RWPE2 (cell line): ENCODE measurements at regions not wholly inside any gene's neighbourhood (a gene's known extent, or its start where the extent isn't known, plus 50 kb on each side); places are given as distances from the start of the nearest gene placed in this dataset.

ENCODE experiments used
- ATAC-seq: fragments of 200-7000 bp; cut with Tn5 transposase; 3 replicates; pipeline ENCODE4 v1.9.1; 2021; ENCODE audit warnings: low read depth
- DNase-seq: peaks from one replicate; pipeline ENCODE4 v3.0.0-alpha.2; 2020; ENCODE audit warnings: low spot score
- H3K27ac ChIP-seq: fragments of 450-650 bp; 2 replicates; pipeline ENCODE4 v1.5.1; 2017; ENCODE audit warnings: mild to moderate bottlenecking; ENCODE audit not compliant: poor library complexity, severe bottlenecking
- H3K27me3 ChIP-seq: fragments of 250-450 bp; sonication (Bioruptor Pico); 2 replicates; pipeline ENCODE4 v1.5.1; 2021; ENCODE audit warnings: mild to moderate bottlenecking, moderate library complexity; ENCODE audit not compliant: insufficient read depth, poor library complexity, severe bottlenecking
- H3K36me3 ChIP-seq: fragments of 250-450 bp; sonication (Bioruptor Pico); 2 replicates; pipeline ENCODE4 v1.5.1; 2020; ENCODE audit warnings: low read depth, mild to moderate bottlenecking, moderate library complexity
- H3K4me1 ChIP-seq: fragments of 250-450 bp; sonication (Bioruptor Pico); 2 replicates; pipeline ENCODE4 v1.5.1; 2021; ENCODE audit warnings: mild to moderate bottlenecking, moderate library complexity; ENCODE audit not compliant: insufficient read depth, poor library complexity, severe bottlenecking
- H3K4me3 ChIP-seq: fragments of 250-450 bp; sonication (Bioruptor Pico); 2 replicates; pipeline ENCODE4 v1.5.1; 2021; ENCODE audit warnings: mild to moderate bottlenecking, moderate library complexity; ENCODE audit not compliant: severe bottlenecking
- H3K9me3 ChIP-seq: fragments of 250-450 bp; sonication (Bioruptor Pico); 2 replicates; pipeline ENCODE4 v1.5.1; 2021; ENCODE audit warnings: mild to moderate bottlenecking, moderate library complexity; ENCODE audit not compliant: severe bottlenecking
- CTCF ChIP-seq: fragments of 450-650 bp; IDR thresholded peaks from one replicate; pipeline ENCODE4 v1.5.1; 2017; ENCODE audit warnings: mild to moderate bottlenecking, moderate library complexity; ENCODE audit not compliant: poor library complexity, severe bottlenecking

DNA sequence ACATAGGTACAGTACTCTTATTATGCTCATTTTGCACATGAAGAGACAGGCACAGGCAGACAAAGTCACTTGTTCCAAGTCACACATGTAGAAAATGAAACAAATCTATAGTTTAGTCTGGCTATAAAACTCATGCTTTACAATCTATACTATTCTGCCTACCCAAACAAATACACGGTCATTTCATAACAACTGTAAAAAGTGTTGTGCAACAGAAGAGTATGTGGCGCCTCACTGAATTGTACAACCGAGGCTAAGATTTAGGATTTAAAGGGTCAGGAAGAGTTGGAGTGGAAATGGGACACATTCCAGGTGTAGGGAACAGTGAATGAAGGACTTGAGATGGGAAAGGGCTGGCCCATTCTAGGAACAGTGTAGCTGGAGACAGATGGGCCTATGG is 82.9 kb upstream of the TRIO start:
- H3K36me3 ChIP-seq = no peaks in the 10 kb centered on the region
- H3K27ac ChIP-seq = no peak overlapping the region
- no peaks in the 10 kb centered on the region for H3K4me1 ChIP-seq
- no peaks in the 10 kb centered on the region for H3K9me3 ChIP-seq
- H3K4me3 ChIP-seq = no peak overlapping the region
- DNase-seq (no peak), ATAC-seq (no peak)
- no peak for TF ChIP-seq CTCF
- no peaks in the 10 kb centered on the region for H3K27me3 ChIP-seq

DNA sequence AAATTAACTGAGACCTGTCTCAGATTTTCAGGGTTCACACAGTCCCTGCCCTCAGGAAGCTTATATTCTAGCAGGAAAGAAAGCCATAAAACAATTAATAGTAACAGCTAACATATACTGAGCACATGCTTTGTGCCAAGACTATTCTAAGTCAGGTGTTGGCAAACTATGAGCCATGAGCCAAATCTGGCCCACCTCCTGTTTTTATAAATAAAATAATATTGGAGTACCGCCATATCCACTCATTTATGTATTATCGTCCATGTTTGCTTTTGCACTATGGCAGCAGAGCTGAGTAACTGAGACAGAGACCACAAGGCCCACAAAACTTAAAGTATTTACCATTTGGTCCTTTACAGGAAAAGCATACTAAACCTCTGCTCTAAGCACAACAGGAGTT is 83.3 kb upstream of the TRIO start:
- H3K36me3 ChIP-seq = no peaks in the 10 kb centered on the region
- DNase-seq = no peak
- no peaks in the 10 kb centered on the region for H3K4me1 ChIP-seq
- H3K27me3 ChIP-seq = no peaks in the 10 kb centered on the region
- TF ChIP-seq CTCF = no peak
- no peak overlapping the region for H3K4me3 ChIP-seq
- H3K9me3 ChIP-seq = no peaks in the 10 kb centered on the region
- no peak overlapping the region for H3K27ac ChIP-seq
- no peak for ATAC-seq

GRCh38 chr5:14057289-14057688 is 85.9 kb upstream of the TRIO start:
- no peak for TF ChIP-seq CTCF
- Histone ChIP-seq H3K4me3 (no peak overlapping the region), H3K27ac (no peak overlapping the region), H3K9me3 (no peaks in the 10 kb centered on the region), H3K36me3 (no peaks in the 10 kb centered on the region), H3K27me3 (no peaks in the 10 kb centered on the region), H3K4me1 (no peaks in the 10 kb centered on the region)
- no peak for ATAC-seq
- no peak for DNase-seq

DNA sequence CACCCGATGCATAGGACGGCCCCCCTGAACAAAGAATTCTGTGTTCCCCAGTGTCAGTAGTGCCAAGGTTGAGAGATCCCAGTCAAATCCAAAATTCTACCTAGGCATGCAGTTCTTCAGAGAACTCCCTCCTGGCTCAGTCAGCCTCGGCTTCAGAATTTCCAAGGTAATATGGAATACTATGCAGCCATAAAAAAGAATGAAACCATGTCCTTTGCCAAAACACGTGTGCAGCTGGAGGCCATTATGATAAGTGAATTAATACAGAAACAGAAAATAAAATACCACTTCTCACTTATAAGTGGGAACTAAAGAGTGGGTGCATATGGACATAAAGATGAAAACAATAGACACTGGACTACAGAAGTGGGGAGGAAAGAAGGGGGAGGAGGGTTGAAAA is 87.1 kb upstream of the TRIO start:
- no peaks in the 10 kb centered on the region for H3K4me1 ChIP-seq
- H3K4me3 ChIP-seq = no peak overlapping the region
- ATAC-seq (no peak), DNase-seq (no peak)
- no peak for TF ChIP-seq CTCF
- H3K9me3 ChIP-seq = no peaks in the 10 kb centered on the region
- no peaks in the 10 kb centered on the region for H3K36me3 ChIP-seq
- no peaks in the 10 kb centered on the region for H3K27me3 ChIP-seq
- no peak overlapping the region for H3K27ac ChIP-seq

- no peak for TF ChIP-seq CTCF
- DNase-seq = no peak
Observed at GRCh38 chr5:14054965-14055963, 87.9 kb upstream of the TRIO start.

More at GRCh38 chr5:14054965-14055963, 87.9 kb upstream of the TRIO start:
- no peaks in the 10 kb centered on the region for H3K4me1 ChIP-seq
- no peak overlapping the region for H3K4me3 ChIP-seq
- H3K27ac ChIP-seq = no peak overlapping the region
- no peaks in the 10 kb centered on the region for H3K9me3 ChIP-seq
- H3K36me3 ChIP-seq = no peaks in the 10 kb centered on the region
- peak; percentile 12; the same call in 2 of the 3 replicates for ATAC-seq
- no peaks in the 10 kb centered on the region for H3K27me3 ChIP-seq
